Mammary epithelial cell (primary cell): ENCODE measurements at regions not wholly inside any gene's neighbourhood (a gene's known extent, or its start where the extent isn't known, plus 50 kb on each side); places are given as distances from the start of the nearest gene placed in this dataset.

Source experiments
- CTCF ChIP-seq, 2 donors: IDR thresholded peaks in 1 of 2; conservative IDR thresholded peaks in 1 of 2; 2 replicates each; pipeline ENCODE4 v1.5.1; 2011 to 2012; ENCODE audit warnings: inconsistent platforms in 2 of 2, low read length in 2 of 2, mild to moderate bottlenecking in 2 of 2, control low read depth in 1 of 2, low read depth in 1 of 2; ENCODE audit not compliant: insufficient read depth in 1 of 2; ENCODE audit errors: extremely low read depth in 1 of 2
- EZH2 ChIP-seq: IDR thresholded peaks from 2 replicates; pipeline ENCODE4 v1.6.1; 2012; ENCODE audit warnings: low read length, inconsistent platforms, borderline replicate concordance

GRCh38 chr3:118529554-118529953, 505.1 kb downstream of the IGSF11 start:
- TF ChIP-seq CTCF (conservative IDR thresholded peaks at IDR 0.05 in 1 of 2, IDR thresholded peaks at IDR 0.05 in 1 of 2; ENCODE audit: extremely low read depth in 1 of 2, insufficient read depth in 1 of 2, low read depth in 1 of 2, low read length in 2 of 2) (no peak), EZH2 (no peak)
